H1 (cell line): ENCODE measurements at regions not wholly inside any gene's neighbourhood (a gene's known extent, or its start where the extent isn't known, plus 50 kb on each side); places are given as distances from the start of the nearest gene placed in this dataset.

Source experiments
- CTCF ChIA-PET: fragments of 300-600 bp; sonication (Branson Sonifier 250); formaldehyde crosslinking; loops from one replicate; lab custom pipeline; 2021; ENCODE audit not compliant: partially characterized antibody; lab: Charles Lee
- POLR2A ChIA-PET: fragments of 300-600 bp; sonication (Branson Sonifier 250); formaldehyde crosslinking; loops from one replicate; lab custom pipeline; 2021; ENCODE audit warnings: inconsistent platforms; ENCODE audit not compliant: partially characterized antibody; lab: Charles Lee
- DNase-seq, 2 experiments: peaks; one replicate each; pipeline versions ENCODE4 v3.0.0 to v3.0.0-alpha.2; 2010 to 2022; ENCODE audit warnings: low spot score in 2 of 2, low read depth in 1 of 2, mixed read lengths in 1 of 2
- FAIRE-seq: peaks from 2 replicates; lab custom pipeline; 2011; peaks lifted over from hg19 to GRCh38; lab: Jason Lieb, UNC
- H2AFZ ChIP-seq: 2 replicates; pipeline ENCODE4 v1.8.1; 2012; ENCODE audit warnings: low read length, inconsistent platforms
- H2AK5ac ChIP-seq: 2 replicates; pipeline ENCODE4 v1.6.1; 2013; ENCODE audit warnings: low read depth, low read length
- H2BK120ac ChIP-seq: replicated peaks from 2 replicates; pipeline ENCODE3; 2013; ENCODE audit warnings: low read depth, low read length, inconsistent platforms
- H2BK12ac ChIP-seq: 2 replicates; pipeline ENCODE4 v1.6.1; 2013; ENCODE audit warnings: low read depth, low read length
- H2BK15ac ChIP-seq: 2 replicates; pipeline ENCODE4 v1.6.1; 2013; ENCODE audit warnings: low read length
- H2BK20ac ChIP-seq: 2 replicates; pipeline ENCODE4 v1.6.1; 2013; ENCODE audit warnings: low read length
- H2BK5ac ChIP-seq: 2 replicates; pipeline ENCODE4 v1.6.1; 2013; ENCODE audit warnings: low read depth, low read length
- H3K14ac ChIP-seq: 2 replicates; pipeline ENCODE4 v1.6.1; 2013; ENCODE audit warnings: inconsistent platforms; ENCODE audit not compliant: insufficient read length
- H3K18ac ChIP-seq: 2 replicates; pipeline ENCODE4 v1.6.1; 2013; ENCODE audit warnings: low read length; ENCODE audit errors: extremely low read depth
- H3K23ac ChIP-seq: 2 replicates; pipeline ENCODE4 v1.6.1; 2013; ENCODE audit warnings: inconsistent platforms; ENCODE audit not compliant: insufficient read length
- H3K23me2 ChIP-seq: 2 replicates; pipeline ENCODE4 v1.6.1; 2013; ENCODE audit warnings: low read depth, low read length
- H3K27ac ChIP-seq: 2 replicates; pipeline ENCODE4 v1.6.1; 2011; ENCODE audit warnings: low read depth, low read length, inconsistent platforms
- H3K27me3 ChIP-seq, 4 experiments: replicated peaks in 1 of 4; 1 replicate in 1 of 4; 2 replicates in 3 of 4; pipeline versions ENCODE4 v1.6.1 to v1.8.1; 2011 to 2013; ENCODE audit warnings: low read length in 3 of 4, mild to moderate bottlenecking in 3 of 4, inconsistent platforms in 2 of 4, mixed read lengths in 2 of 4, moderate library complexity in 1 of 4; ENCODE audit not compliant: control insufficient read depth in 3 of 4, insufficient read depth in 3 of 4; ENCODE audit errors: extremely low read depth in 1 of 4
- H3K36me3 ChIP-seq, 4 experiments: 2 replicates each; pipeline versions ENCODE4 v1.6.1 to v1.8.1; 2011 to 2013; ENCODE audit warnings: mild to moderate bottlenecking in 4 of 4, low read length in 3 of 4, moderate library complexity in 2 of 4, control low read depth in 1 of 4, inconsistent platforms in 1 of 4; ENCODE audit not compliant: insufficient read depth in 4 of 4, control insufficient read depth in 2 of 4
- H3K4ac ChIP-seq: replicated peaks from 2 replicates; pipeline ENCODE3; 2013; ENCODE audit warnings: low read length, low read depth, mixed read lengths, inconsistent platforms; ENCODE audit not compliant: insufficient read length
- H3K4me1 ChIP-seq, 4 experiments: replicated peaks in 1 of 4; 1 replicate in 1 of 4; 2 replicates in 3 of 4; pipeline versions ENCODE4 v1.6.1 to v1.8.1; 2011 to 2013; ENCODE audit warnings: low read length in 3 of 4, inconsistent platforms in 2 of 4, mixed read lengths in 1 of 4; ENCODE audit not compliant: insufficient read depth in 4 of 4, control insufficient read depth in 3 of 4
- H3K4me2 ChIP-seq, 2 experiments: 2 replicates each; pipeline versions ENCODE4 v1.6.1 to v1.8.1; 2011 to 2013; ENCODE audit warnings: low read depth in 2 of 2, low read length in 2 of 2, control low read depth in 1 of 2, inconsistent platforms in 1 of 2, mild to moderate bottlenecking in 1 of 2; ENCODE audit not compliant: insufficient read depth in 1 of 2
- H3K4me3 ChIP-seq, 4 experiments: fragments of 200-600, 300-600 bp in 1 of 4; sonication (generic), shearing (Covaris generic), sonication (Bioruptor Twin) in 1 of 4; 2 replicates each; pipeline versions ENCODE4 v1.5.1 to v1.8.1; 2011 to 2016; ENCODE audit warnings: low read length in 4 of 4, low read depth in 3 of 4, control low read depth in 2 of 4, inconsistent platforms in 2 of 4, mild to moderate bottlenecking in 2 of 4, mixed read lengths in 1 of 4, moderate library complexity in 1 of 4; ENCODE audit not compliant: insufficient read depth in 2 of 4; ENCODE audit errors: extremely low read depth in 1 of 4
- H3K56ac ChIP-seq: replicated peaks from 2 replicates; pipeline ENCODE3; 2013; ENCODE audit warnings: low read depth, mild to moderate bottlenecking, mixed read lengths, low read length, inconsistent platforms; ENCODE audit not compliant: insufficient read length
- H3K79me1 ChIP-seq: 2 replicates; pipeline ENCODE4 v1.6.1; 2013; ENCODE audit warnings: low read depth, low read length, control low read depth
- H3K79me2 ChIP-seq, 2 experiments: 2 replicates each; pipeline versions ENCODE4 v1.6.1 to v1.8.1; 2012 to 2013; ENCODE audit warnings: low read length in 2 of 2, mild to moderate bottlenecking in 2 of 2, inconsistent platforms in 1 of 2; ENCODE audit not compliant: insufficient read depth in 2 of 2, control insufficient read depth in 1 of 2
- H3K9ac ChIP-seq, 4 experiments: replicated peaks in 1 of 4; 1 replicate in 1 of 4; 2 replicates in 3 of 4; pipeline versions ENCODE4 v1.6.1 to v1.8.1; 2011 to 2013; ENCODE audit warnings: low read depth in 3 of 4, low read length in 3 of 4, control low read depth in 2 of 4, mild to moderate bottlenecking in 2 of 4, moderate library complexity in 2 of 4, inconsistent platforms in 1 of 4; ENCODE audit errors: extremely low read depth in 1 of 4
- H3K9me3 ChIP-seq, 2 experiments: 2 replicates each; pipeline versions ENCODE4 v1.6.1 to v1.8.1; 2012 to 2013; ENCODE audit warnings: mild to moderate bottlenecking in 2 of 2, moderate library complexity in 2 of 2, control low read depth in 1 of 2, inconsistent platforms in 1 of 2, low read depth in 1 of 2, low read length in 1 of 2, mixed read lengths in 1 of 2; ENCODE audit not compliant: insufficient read depth in 2 of 2
- H4K20me1 ChIP-seq, 2 experiments: replicated peaks in 1 of 2; 2 replicates each; pipeline versions ENCODE3 to v1.8.1; 2011 to 2013; ENCODE audit warnings: inconsistent platforms in 2 of 2, low read length in 2 of 2, mild to moderate bottlenecking in 1 of 2; ENCODE audit not compliant: insufficient read depth in 2 of 2, control insufficient read depth in 1 of 2
- H4K5ac ChIP-seq: 2 replicates; pipeline ENCODE4 v1.6.1; 2013; ENCODE audit warnings: low read length, low read depth, mixed read lengths, inconsistent platforms; ENCODE audit not compliant: insufficient read length
- H4K8ac ChIP-seq: 2 replicates; pipeline ENCODE4 v1.8.0; 2013; ENCODE audit warnings: mild to moderate bottlenecking, moderate library complexity, low read length, inconsistent platforms; ENCODE audit not compliant: insufficient read depth; ENCODE audit errors: extremely low read depth
- H4K91ac ChIP-seq: replicated peaks from 2 replicates; pipeline ENCODE3; 2013; ENCODE audit warnings: low read length, mixed read lengths, inconsistent platforms; ENCODE audit not compliant: insufficient read length
- SIN3A ChIP-seq, 2 experiments: IDR thresholded peaks in 1 of 2; conservative IDR thresholded peaks in 1 of 2; 2 replicates each; pipeline ENCODE4 v1.6.1; 2011 to 2012; ENCODE audit warnings: low read length in 2 of 2, improper control_type of control experiment in 1 of 2, low read depth in 1 of 2, mild to moderate bottlenecking in 1 of 2
- SIRT6 ChIP-seq: IDR thresholded peaks from one replicate; pipeline ENCODE4 v1.7.1; 2012; ENCODE audit warnings: low read length, inconsistent platforms
- SIX5 ChIP-seq: IDR thresholded peaks from 2 replicates; pipeline ENCODE4 v1.6.1; 2011; ENCODE audit warnings: mild to moderate bottlenecking, low read depth, low read length
- WGBS, 2 experiments: shearing (Covaris generic) in 1 of 2; methylation state at CpG; one replicate each; pipeline versions ENCODE4 v1.1.6 to v1.1.7; 2013 to 2015; ENCODE audit warnings: low lambda C conversion rate in 2 of 2, mixed read lengths in 2 of 2, inconsistent platforms in 1 of 2, low coverage in 1 of 2, missing lambda C conversion rate in 1 of 2; ENCODE audit not compliant: insufficient replicate concordance in 2 of 2, insufficient coverage in 1 of 2, insufficient read length in 1 of 2; ENCODE audit errors: extremely low coverage in 1 of 2, missing lambda C conversion rate in 1 of 2; 5-methylcytosine and 5-hydroxymethylcytosine counted together

DNA sequence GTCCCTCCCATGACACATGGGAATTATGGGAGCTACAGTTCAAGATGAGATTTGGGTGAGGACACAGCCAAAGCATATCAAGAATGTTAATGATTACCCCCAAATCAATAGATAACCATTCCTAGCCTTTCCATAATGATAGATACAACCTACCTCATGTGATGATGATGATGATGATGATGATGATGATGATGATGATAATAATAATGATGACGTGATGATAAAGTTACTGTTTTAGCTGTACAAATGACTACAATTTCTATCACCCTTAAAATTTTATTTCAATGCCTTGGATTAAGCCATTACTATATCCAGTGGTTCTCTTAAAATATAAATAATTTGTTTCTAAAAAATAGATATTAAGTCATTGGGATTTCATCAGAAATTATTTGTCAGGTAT is 55.2 kb upstream of the NLGN4X start:
- Histone ChIP-seq H2BK15ac (no peak overlapping the region), H3K9me3 (no peaks in the 10 kb centered on the region), H4K91ac (no peak overlapping the region), H2BK120ac (no peak overlapping the region), H2AFZ (no peak overlapping the region), H2BK5ac (no peak overlapping the region), H4K8ac (no peak overlapping the region), H3K18ac (no peak overlapping the region), H3K27me3 (no peaks in the 10 kb centered on the region), H2AK5ac (no peak overlapping the region), H3K56ac (no peak overlapping the region), H3K4me2 (no peak overlapping the region), H3K79me2 (no peaks in the 10 kb centered on the region), H3K79me1 (no peaks in the 10 kb centered on the region), H3K9ac (no peak overlapping the region), H3K23ac (no peak overlapping the region), H4K20me1 (no peaks in the 10 kb centered on the region), H3K14ac (no peak overlapping the region), H2BK20ac (no peak overlapping the region), H3K4me3 (no peak overlapping the region), H3K4ac (no peak overlapping the region), H3K27ac (no peak overlapping the region), H2BK12ac (no peak overlapping the region), H3K36me3 (no peaks in the 10 kb centered on the region), H3K23me2 (0 out of 2 replicates have a peak, but pooled peaks cover 1% of the 10 kb centered on the region), H4K5ac (no peak overlapping the region), H3K4me1 (peaks cover 0 to 6% (median 1%) of the 10 kb centered on the region in 4 experiments; a peak in 3 of 7 replicates)
- ChIA-PET POLR2A (no interaction called here), CTCF (no interaction called here)
- DNase-seq (no peak), FAIRE-seq (no peak)
- WGBS, 2 experiments, result 93% methylated on average over 1 of the region's 1 CpG; no CpG with 5 or more reads in 1 of the 2 experiments
- TF ChIP-seq SIRT6, result no peak
- no peak for TF ChIP-seq SIN3A (conservative IDR thresholded peaks at IDR 0.05 in 1 of 2, IDR thresholded peaks at IDR 0.05 in 1 of 2; ENCODE audit: low read depth in 1 of 2, low read length in 2 of 2)
- no peak for TF ChIP-seq SIX5
